GM10248 (cell line): ENCODE measurements at regions not wholly inside any gene's neighbourhood (a gene's known extent, or its start where the extent isn't known, plus 50 kb on each side); places are given as distances from the start of the nearest gene placed in this dataset.

Source experiments
- CTCF ChIA-PET: fragments of 300-600 bp; sonication (Branson Sonifier 250); formaldehyde crosslinking; extraction: SDS; loops from one replicate; lab custom pipeline; 2021; ENCODE audit warnings: antibody characterized with exemption; lab: Yijun Ruan, JAX
- POLR2A ChIA-PET: fragments of 350-650 bp; sonication (Branson Sonifier 250); formaldehyde crosslinking; extraction: SDS; loops from one replicate; lab custom pipeline; 2020; ENCODE audit warnings: antibody characterized with exemption; lab: Yijun Ruan, JAX
- DNase-seq: peaks from one replicate; pipeline ENCODE4 v3.0.0; 2012; ENCODE audit errors: extremely low spot score
- CTCF ChIP-seq: IDR thresholded peaks from 2 replicates; pipeline ENCODE4 v1.5.1; 2012; ENCODE audit warnings: mild to moderate bottlenecking, low read depth; ENCODE audit errors: extremely low read depth, missing control alignments, control extremely low read depth

- CTCF ChIA-PET: interaction anchor here (0.7 to 7.4 kb wide), 10 partner anchors 11 to 469 kb away, joined by 3 to 56 read pairs (median 4); partner anchors contain the start of gene DNAJC21
Measured at GRCh38 chr5:34534523-34535103, 121.5 kb upstream of the RAI14 start.

GRCh38 chr5:34535433-34535832 is 120.7 kb upstream of the RAI14 start:
- POLR2A ChIA-PET: no interaction called here
- no peak for DNase-seq
- TF ChIP-seq CTCF: no peak
- CTCF ChIA-PET: interaction anchor here (1.2 to 7.4 kb wide), 2 partner anchors 12 to 468 kb away, joined by 3 to 56 read pairs; no protein-coding TSS in a partner anchor

More at GRCh38 chr5:34534523-34535103, 121.5 kb upstream of the RAI14 start:
- POLR2A ChIA-PET: no interaction called here
- TF ChIP-seq CTCF: no peak
- DNase-seq: no peak

GRCh38 chr5:34535944-34536623 is 120.0 kb upstream of the RAI14 start:
- TF ChIP-seq CTCF: no peak
- ChIA-PET CTCF (interaction anchor here (2.5 to 7.4 kb wide), 3 partner anchors 13 to 61 kb away, joined by 13 to 56 read pairs (median 18); no protein-coding TSS in a partner anchor), POLR2A (no interaction called here)
- DNase-seq: no peak

- no peak for TF ChIP-seq CTCF
- CTCF ChIA-PET: interaction anchor here (1.0 to 7.4 kb wide), 5 partner anchors 10 to 61 kb away, joined by 4 to 56 read pairs (median 13); no protein-coding TSS in a partner anchor
- POLR2A ChIA-PET: no interaction called here
- DNase-seq: no peak
Measured at GRCh38 chr5:34536699-34537098, 119.4 kb upstream of the RAI14 start.

- no peak for DNase-seq
- ChIA-PET CTCF (interaction anchor here (0.9 to 7.4 kb wide), 15 partner anchors 8 to 360 kb away, joined by 3 to 56 read pairs (median 4); no protein-coding TSS in a partner anchor), POLR2A (interaction anchor here (0.5 kb wide), 1 partner anchor 197 kb away, joined by 3 read pairs; no protein-coding TSS in a partner anchor)
- TF ChIP-seq CTCF: peak; percentile 25
Measured at GRCh38 chr5:34538026-34538672, 118.0 kb upstream of the RAI14 start.

GRCh38 chr5:34539183-34539582 is 116.9 kb upstream of the RAI14 start:
- ChIA-PET POLR2A (no interaction called here), CTCF (interaction anchor here (0.9 to 3.1 kb wide), 5 partner anchors 11 to 64 kb away, joined by 3 to 30 read pairs (median 4); no protein-coding TSS in a partner anchor)
- DNase-seq: no peak
- no peak for TF ChIP-seq CTCF
